LNCAP (cell line): ENCODE measurements at regions not wholly inside any gene's neighbourhood (a gene's known extent, or its start where the extent isn't known, plus 50 kb on each side); places are given as distances from the start of the nearest gene placed in this dataset.

Experiments used
- TF ChIP-seq, protein P1 (sequence below): fragments of 450-650 bp; IDR thresholded peaks from 2 replicates; pipeline ENCODE4 v1.5.1; 2017; ENCODE audit warnings: mild to moderate bottlenecking

DNA sequence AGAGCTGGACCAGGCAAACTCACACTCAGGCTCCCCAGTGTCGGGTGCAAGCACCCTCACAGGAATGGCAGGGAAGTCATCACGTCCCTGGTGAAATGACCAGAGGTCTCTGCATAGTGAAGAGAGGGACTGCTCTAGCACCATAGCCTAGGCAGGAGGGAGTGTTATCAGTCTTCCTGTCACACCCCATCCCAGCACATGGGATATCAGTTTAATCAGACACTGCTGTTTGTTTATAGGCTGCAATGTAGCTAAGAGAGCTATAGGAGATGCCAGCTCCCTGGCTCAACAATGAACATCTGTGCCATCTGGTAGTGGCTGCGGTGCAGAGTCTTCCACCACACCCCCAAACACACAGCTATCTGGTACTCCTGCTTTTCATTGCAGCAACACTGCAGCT lies 776.6 kb downstream of the ZNF385D start:
- TF ChIP-seq, protein P1, sequence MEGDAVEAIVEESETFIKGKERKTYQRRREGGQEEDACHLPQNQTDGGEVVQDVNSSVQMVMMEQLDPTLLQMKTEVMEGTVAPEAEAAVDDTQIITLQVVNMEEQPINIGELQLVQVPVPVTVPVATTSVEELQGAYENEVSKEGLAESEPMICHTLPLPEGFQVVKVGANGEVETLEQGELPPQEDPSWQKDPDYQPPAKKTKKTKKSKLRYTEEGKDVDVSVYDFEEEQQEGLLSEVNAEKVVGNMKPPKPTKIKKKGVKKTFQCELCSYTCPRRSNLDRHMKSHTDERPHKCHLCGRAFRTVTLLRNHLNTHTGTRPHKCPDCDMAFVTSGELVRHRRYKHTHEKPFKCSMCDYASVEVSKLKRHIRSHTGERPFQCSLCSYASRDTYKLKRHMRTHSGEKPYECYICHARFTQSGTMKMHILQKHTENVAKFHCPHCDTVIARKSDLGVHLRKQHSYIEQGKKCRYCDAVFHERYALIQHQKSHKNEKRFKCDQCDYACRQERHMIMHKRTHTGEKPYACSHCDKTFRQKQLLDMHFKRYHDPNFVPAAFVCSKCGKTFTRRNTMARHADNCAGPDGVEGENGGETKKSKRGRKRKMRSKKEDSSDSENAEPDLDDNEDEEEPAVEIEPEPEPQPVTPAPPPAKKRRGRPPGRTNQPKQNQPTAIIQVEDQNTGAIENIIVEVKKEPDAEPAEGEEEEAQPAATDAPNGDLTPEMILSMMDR = no peak

DNA sequence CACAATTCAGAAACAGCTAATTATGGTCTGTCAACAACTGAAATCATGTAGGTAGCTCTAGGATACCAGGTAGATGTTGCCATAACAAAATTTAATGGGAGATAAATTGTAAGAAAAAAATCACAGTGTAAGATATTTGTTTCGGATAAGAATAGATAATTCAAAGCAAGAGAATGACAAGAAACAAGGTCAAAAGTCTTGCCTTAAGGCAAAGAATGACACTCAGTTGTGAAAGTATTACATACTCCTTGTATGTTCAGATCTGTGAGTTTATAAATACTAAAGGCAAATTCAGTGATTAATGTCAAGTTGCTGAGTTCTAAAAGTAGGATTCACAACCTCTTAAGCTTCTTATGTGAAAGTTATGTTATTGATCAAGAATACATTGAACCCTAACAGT lies 772.2 kb upstream of the SGO1 start:
- TF ChIP-seq, protein P1 = no peak

DNA sequence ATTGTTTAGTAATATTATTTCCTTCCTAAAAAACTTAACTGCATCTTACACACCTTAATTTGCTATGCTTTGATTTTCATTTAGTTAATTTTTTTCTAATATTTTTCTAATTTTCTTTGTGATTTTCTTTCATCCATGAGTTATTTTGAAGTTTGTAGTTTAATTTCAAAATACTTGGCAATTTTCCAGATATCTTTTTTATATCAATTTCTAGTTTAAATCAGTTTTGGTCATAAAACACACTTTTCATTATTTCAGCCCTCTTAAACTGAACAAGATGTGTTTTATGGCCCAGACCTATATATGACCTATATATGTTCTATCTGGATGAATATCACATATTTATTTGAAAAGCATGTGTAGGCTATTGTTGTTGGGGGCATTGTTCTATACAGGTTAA lies 759.9 kb upstream of the SGO1 start:
- TF ChIP-seq, protein P1 = no peak

DNA sequence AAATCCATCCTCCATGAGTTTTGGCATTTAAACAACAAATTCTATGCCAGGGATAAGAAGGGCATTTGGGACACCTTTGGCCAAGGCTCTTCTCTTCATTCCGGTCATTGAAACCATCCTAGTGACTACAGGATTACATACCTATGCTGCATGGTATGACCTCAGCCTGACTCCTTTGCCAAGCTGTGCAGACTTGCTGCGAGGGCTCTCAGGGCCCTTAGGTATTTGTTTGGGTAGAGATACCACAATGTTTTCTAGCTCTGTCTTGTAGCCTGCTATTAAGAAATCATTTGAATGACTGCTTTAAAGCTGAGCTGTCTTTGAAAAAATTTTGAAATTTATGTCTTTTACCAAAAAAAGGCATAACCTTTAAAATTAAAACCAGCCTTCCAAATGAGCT lies 749.8 kb upstream of the SGO1 start:
- TF ChIP-seq, protein P1 = no peak

DNA sequence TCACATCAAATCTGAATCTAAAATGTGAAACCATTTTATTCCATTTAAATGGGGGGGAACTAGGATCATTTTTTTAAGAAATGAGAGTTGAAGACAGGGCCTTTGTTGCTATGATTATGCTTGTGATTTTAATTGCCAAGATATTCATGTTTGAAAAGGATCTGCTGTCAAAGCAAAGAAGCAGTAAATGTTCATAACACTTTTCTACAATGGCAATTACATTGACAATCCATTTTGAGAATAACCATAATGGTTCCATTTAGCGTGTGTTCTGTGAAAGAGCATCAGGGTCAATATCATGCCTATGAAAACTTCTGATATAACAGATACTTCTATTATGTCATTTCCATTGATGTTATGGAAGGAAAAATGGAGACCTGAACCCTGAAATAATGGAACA lies 745.8 kb upstream of the SGO1 start:
- TF ChIP-seq, protein P1 = no peak

DNA sequence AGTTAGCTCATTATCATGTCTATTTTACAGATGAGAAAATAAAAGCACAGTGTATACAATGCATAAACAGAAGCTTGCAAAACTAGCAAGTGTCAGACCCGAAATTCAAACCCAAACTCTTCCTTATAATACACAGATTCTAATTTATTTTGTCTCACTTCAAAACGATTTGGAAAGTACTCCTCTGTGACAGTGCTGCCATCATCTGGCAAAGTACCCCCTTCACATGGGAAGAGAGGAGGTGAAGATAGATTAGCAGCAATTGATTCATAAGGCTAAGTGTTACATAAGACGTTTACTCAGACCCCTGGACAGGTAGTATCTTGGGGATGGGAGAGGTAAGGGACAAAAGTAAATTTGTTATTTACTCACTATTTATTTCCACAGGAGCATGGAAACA lies 744.0 kb upstream of the SGO1 start:
- TF ChIP-seq, protein P1 = no peak

DNA sequence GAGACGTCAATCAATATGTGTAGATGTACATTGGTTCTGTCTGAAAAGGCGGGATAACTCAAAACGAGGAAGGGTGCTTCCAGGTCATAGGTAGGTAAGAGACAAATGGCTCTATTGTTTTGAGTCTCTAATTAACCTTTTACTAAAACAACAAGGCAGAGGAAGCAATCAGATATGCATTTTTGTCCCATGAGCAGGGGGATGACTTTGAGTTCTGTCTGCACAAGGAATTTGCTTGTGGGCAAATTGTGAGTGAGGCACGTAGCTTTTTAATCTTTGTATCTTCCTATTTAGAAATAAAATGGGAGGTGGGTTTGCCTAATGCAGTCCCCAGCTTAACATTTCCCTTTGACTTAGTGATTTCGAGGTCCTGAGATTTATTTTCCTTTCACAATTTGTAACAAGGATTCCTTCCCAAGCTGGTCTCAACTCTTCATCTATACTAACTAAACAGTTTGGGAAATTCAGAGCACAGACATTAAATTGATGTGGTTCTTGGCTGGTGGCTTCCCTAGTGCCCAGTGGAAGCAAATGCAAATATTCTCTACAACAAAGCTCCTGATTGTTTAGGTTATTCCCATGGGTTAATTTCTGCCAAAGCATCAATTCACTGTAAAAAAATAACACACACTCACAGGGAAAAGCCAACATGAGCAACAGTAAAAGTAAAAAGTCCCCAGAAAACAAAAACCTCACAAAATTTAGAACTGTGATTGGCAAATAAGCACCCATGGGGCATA lies 738.8 kb upstream of the SGO1 start:
- TF ChIP-seq, protein P1 = no peak
